Astrocyte (in vitro differentiated cells and primary cell): ENCODE measurements at regions not wholly inside any gene's neighbourhood (a gene's known extent, or its start where the extent isn't known, plus 50 kb on each side); places are given as distances from the start of the nearest gene placed in this dataset.

Source experiments
- DNase-seq: peaks from one replicate; pipeline ENCODE4 v3.0.0-alpha.2; 2010; ENCODE audit warnings: low read depth
- FAIRE-seq: peaks from 2 replicates; lab custom pipeline; 2011; peaks lifted over from hg19 to GRCh38; lab: Jason Lieb, UNC
- H2AFZ ChIP-seq: 2 replicates; pipeline ENCODE4 v1.6.0; 2012; ENCODE audit warnings: low read depth, low read length, inconsistent platforms
- H3K27ac ChIP-seq: 2 replicates; pipeline ENCODE4 v1.5.1; 2011; ENCODE audit warnings: low read depth, low read length, inconsistent platforms
- H3K27me3 ChIP-seq: 2 replicates; pipeline ENCODE4 v1.6.0; 2011; ENCODE audit warnings: low read length, inconsistent platforms; ENCODE audit not compliant: insufficient read depth
- H3K36me3 ChIP-seq: 2 replicates; pipeline ENCODE4 v1.5.1; 2011; ENCODE audit warnings: low read length, inconsistent platforms; ENCODE audit not compliant: insufficient read depth
- H3K4me1 ChIP-seq: 2 replicates; pipeline ENCODE4 v1.5.1; 2011; ENCODE audit warnings: low read length, inconsistent platforms; ENCODE audit not compliant: insufficient read depth
- H3K4me2 ChIP-seq: 2 replicates; pipeline ENCODE4 v1.6.0; 2012; ENCODE audit warnings: low read length, inconsistent platforms
- H3K4me3 ChIP-seq: 2 replicates; pipeline ENCODE4 v1.5.1; 2011; ENCODE audit warnings: low read depth, mild to moderate bottlenecking, low read length, inconsistent platforms; ENCODE audit not compliant: insufficient read depth
- H3K79me2 ChIP-seq: 2 replicates; pipeline ENCODE4 v1.6.0; 2012; ENCODE audit warnings: mild to moderate bottlenecking, low read length, inconsistent platforms; ENCODE audit not compliant: insufficient read depth
- H3K9ac ChIP-seq: 2 replicates; pipeline ENCODE4 v1.6.0; 2012; ENCODE audit warnings: mild to moderate bottlenecking, low read length, inconsistent platforms
- H3K9me3 ChIP-seq: 2 replicates; pipeline ENCODE4 v1.5.1; 2012; ENCODE audit warnings: low read depth, mild to moderate bottlenecking, low read length, inconsistent platforms; ENCODE audit not compliant: insufficient read depth
- H4K20me1 ChIP-seq: 2 replicates; pipeline ENCODE4 v1.6.0; 2012; ENCODE audit warnings: low read length, inconsistent platforms; ENCODE audit not compliant: insufficient read depth
- H3K27ac Mint-ChIP-seq: one replicate; pipeline ENCODE4 v1.8.0; 2021; ENCODE audit warnings: mild to moderate bottlenecking, mixed read lengths; ENCODE audit not compliant: unreplicated experiment
- H3K27me3 Mint-ChIP-seq: one replicate; pipeline ENCODE4 v1.8.0; 2021; ENCODE audit warnings: low read depth, mixed read lengths; ENCODE audit not compliant: unreplicated experiment
- H3K36me3 Mint-ChIP-seq: one replicate; pipeline ENCODE4 v1.8.0; 2021; ENCODE audit warnings: low read depth, mixed read lengths; ENCODE audit not compliant: unreplicated experiment
- H3K4me1 Mint-ChIP-seq: one replicate; pipeline ENCODE4 v1.8.0; 2021; ENCODE audit warnings: low read depth, mixed read lengths; ENCODE audit not compliant: unreplicated experiment
- H3K4me3 Mint-ChIP-seq: one replicate; pipeline ENCODE4 v1.8.0; 2021; ENCODE audit warnings: mild to moderate bottlenecking, moderate library complexity, mixed read lengths; ENCODE audit not compliant: unreplicated experiment
- H3K9me3 Mint-ChIP-seq: one replicate; pipeline ENCODE4 v1.8.0; 2021; ENCODE audit warnings: mild to moderate bottlenecking, mixed read lengths; ENCODE audit not compliant: unreplicated experiment
- CTCF ChIP-seq: IDR thresholded peaks from 2 replicates; pipeline ENCODE4 v1.5.1; 2011; ENCODE audit warnings: low read depth, mild to moderate bottlenecking, inconsistent platforms, low read length, moderate library complexity; ENCODE audit not compliant: insufficient read depth
- EZH2 ChIP-seq: IDR thresholded peaks from 2 replicates; pipeline ENCODE4 v1.6.1; 2012; ENCODE audit warnings: mild to moderate bottlenecking, low read length, inconsistent platforms; ENCODE audit not compliant: insufficient read depth

DNA sequence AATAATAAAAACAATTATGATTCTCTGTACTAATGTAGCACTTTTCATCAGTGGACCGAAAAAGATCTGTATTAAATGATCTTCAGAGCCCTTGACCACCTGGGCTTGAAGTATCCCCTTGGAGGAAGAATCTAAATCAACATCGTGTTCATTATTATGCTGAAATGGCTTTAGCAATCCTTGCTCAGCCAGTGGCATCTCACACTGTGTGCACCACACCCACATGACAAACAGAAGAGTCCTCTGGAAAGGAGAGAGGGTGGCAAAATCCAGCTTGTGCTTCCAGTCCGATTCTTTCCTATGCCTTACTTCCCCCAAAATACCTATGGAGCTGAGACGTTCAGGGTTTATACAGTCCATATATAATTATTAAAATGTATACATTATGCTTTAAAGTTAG is 318.5 kb upstream of the RUNX1 start:
- no peak overlapping the region for H3K9ac ChIP-seq
- Mint-ChIP-seq H3K4me1 (peaks cover 15% of the 10 kb centered on the region), H3K9me3 (peaks cover 4% of the 10 kb centered on the region), H3K27ac (no peak overlapping the region), H3K27me3 (no peaks in the 10 kb centered on the region), H3K36me3 (no peaks in the 10 kb centered on the region), H3K4me3 (no peak overlapping the region)
- no peak for TF ChIP-seq CTCF
- no peak for TF ChIP-seq EZH2
- DNase-seq (no peak), FAIRE-seq (no peak)
- H4K20me1 ChIP-seq = no peaks in the 10 kb centered on the region
- H3K9me3 ChIP-seq = no peaks in the 10 kb centered on the region
- no peak overlapping the region for H3K4me3 ChIP-seq
- no peak overlapping the region for H3K4me2 ChIP-seq
- H3K4me1 ChIP-seq = no peaks in the 10 kb centered on the region
- no peak overlapping the region for H3K27ac ChIP-seq
- H3K79me2 ChIP-seq = no peaks in the 10 kb centered on the region
- no peaks in the 10 kb centered on the region for H3K27me3 ChIP-seq
- no peak overlapping the region for H2AFZ ChIP-seq
- H3K36me3 ChIP-seq = no peaks in the 10 kb centered on the region

GRCh38 chr21:35366394-35367080 is 317.4 kb upstream of the RUNX1 start:
- Histone ChIP-seq H3K4me2 (no peak overlapping the region), H3K9me3 (no peaks in the 10 kb centered on the region), H3K27ac (no peak overlapping the region), H3K9ac (no peak overlapping the region), H3K4me1 (no peaks in the 10 kb centered on the region), H3K36me3 (no peaks in the 10 kb centered on the region), H3K79me2 (no peaks in the 10 kb centered on the region), H3K4me3 (no peak overlapping the region), H4K20me1 (no peaks in the 10 kb centered on the region), H2AFZ (no peak overlapping the region), H3K27me3 (no peaks in the 10 kb centered on the region)
- DNase-seq (peak; percentile 66), FAIRE-seq (peak; percentile 59)
- Mint-ChIP-seq H3K4me3 (no peak overlapping the region), H3K27ac (peak overlapping the region; percentile 43), H3K9me3 (peaks cover 4% of the 10 kb centered on the region), H3K36me3 (no peaks in the 10 kb centered on the region), H3K27me3 (no peaks in the 10 kb centered on the region), H3K4me1 (peaks cover 15% of the 10 kb centered on the region)
- TF ChIP-seq CTCF = no peak

DNA sequence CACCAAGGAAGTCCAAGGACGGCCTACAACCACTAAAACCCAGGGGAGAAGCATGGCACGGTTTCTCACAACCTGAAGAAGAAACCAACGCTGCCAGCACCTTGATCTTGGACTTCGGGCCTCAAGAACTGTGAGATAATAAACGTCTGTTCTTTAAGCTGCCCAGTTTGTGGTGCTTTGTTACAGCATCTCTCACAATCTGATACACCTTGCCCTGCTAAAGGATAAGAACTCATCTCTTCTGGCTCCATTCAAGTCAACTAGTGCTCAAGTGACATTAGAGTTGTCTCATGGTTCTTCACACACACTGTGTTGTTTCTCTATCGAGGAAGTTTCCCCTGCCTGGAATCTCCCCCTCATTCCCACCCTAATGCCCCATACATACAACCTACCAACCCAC is 314.4 kb upstream of the RUNX1 start:
- Mint-ChIP-seq H3K36me3 (no peaks in the 10 kb centered on the region), H3K27me3 (no peaks in the 10 kb centered on the region), H3K4me1 (peaks cover 15% of the 10 kb centered on the region), H3K27ac (no peak overlapping the region), H3K4me3 (no peak overlapping the region), H3K9me3 (peaks cover 4% of the 10 kb centered on the region)
- Histone ChIP-seq H3K27me3 (no peaks in the 10 kb centered on the region), H3K4me1 (no peaks in the 10 kb centered on the region), H3K9me3 (no peaks in the 10 kb centered on the region), H2AFZ (no peak overlapping the region), H3K4me3 (no peak overlapping the region), H3K36me3 (no peaks in the 10 kb centered on the region), H3K4me2 (no peak overlapping the region), H3K79me2 (no peaks in the 10 kb centered on the region), H3K9ac (no peak overlapping the region), H3K27ac (no peak overlapping the region), H4K20me1 (no peaks in the 10 kb centered on the region)
- FAIRE-seq = no peak
- DNase-seq = no peak
- TF ChIP-seq EZH2 = no peak
- TF ChIP-seq CTCF = no peak
